ENCODE measurements at regions not wholly inside any gene's neighbourhood (a gene's known extent, or its start where the extent isn't known, plus 50 kb on each side); places are given as distances from the start of the nearest gene placed in this dataset.

GRCh38 chr14:85122690-85123089 lies 407.3 kb upstream of the FLRT2 start:
- POLR2A ChIA-PET: no interaction called here
- H3K36me3 Mint-ChIP-seq (ENCODE audit: insufficient read depth, unreplicated experiment): no peaks in the 10 kb centered on the region
- BruUV-seq (replicated peaks): no TSS peak
- H3K27ac Mint-ChIP-seq (ENCODE audit: unreplicated experiment): no peak overlapping the region
- H3K4me1 Mint-ChIP-seq (ENCODE audit: low read depth, unreplicated experiment): peaks cover 13% of the 10 kb centered on the region
- Histone ChIP-seq H3K36me3 (ENCODE audit: control insufficient read depth, insufficient read depth, low read length) (no peaks in the 10 kb centered on the region), H3K4me1 (peaks cover 9% of the 10 kb centered on the region; the same call in 1 of the 2 replicates), H3K9me3 (no peaks in the 10 kb centered on the region), H3K4me3 (ENCODE audit: low read depth, low read length) (no peak overlapping the region), H3K27me3 (replicated peaks; ENCODE audit: control insufficient read depth, insufficient read depth, low read length) (no peaks in the 10 kb centered on the region)
- DNase-seq: no peak
- no peaks in the 10 kb centered on the region for H3K27me3 Mint-ChIP-seq (ENCODE audit: insufficient read depth, unreplicated experiment)
- no peak overlapping the region for H3K4me3 Mint-ChIP-seq (ENCODE audit: unreplicated experiment)
- CTCF ChIA-PET: no interaction called here
- TF ChIP-seq CTCF (IDR thresholded peaks at IDR 0.05; ENCODE audit: insufficient read depth in 1 of 2, low read depth in 1 of 2, low read length in 1 of 2, severe bottlenecking in 1 of 2, unreplicated experiment in 1 of 2): no peak
- intact Hi-C loops (cut with micrococcal nuclease; ENCODE audit: unreplicated experiment): no loop called here
- H3K9me3 Mint-ChIP-seq (ENCODE audit: unreplicated experiment): no peaks in the 10 kb centered on the region

DNA sequence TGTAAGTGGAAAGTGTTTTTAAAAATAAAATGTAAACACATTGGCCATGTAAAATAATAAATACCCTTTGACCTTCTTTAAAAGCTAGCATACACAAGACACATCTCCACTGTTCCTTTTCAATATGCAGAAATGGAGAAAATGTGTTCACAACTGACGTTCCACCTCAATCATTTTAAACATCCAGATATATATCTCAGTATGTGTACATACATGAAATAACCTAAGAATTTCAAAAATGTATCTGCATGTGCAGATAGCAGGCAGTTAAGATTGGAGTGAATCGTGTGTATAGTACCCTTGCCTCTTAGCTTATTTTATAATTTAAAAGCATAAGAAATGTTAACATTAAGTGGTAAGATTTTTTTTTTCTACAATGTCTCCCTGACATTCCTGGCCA lies 406.2 kb upstream of the FLRT2 start:
- Mint-ChIP-seq H3K27ac (ENCODE audit: unreplicated experiment) (no peak overlapping the region), H3K27me3 (ENCODE audit: insufficient read depth, unreplicated experiment) (no peaks in the 10 kb centered on the region), H3K9me3 (ENCODE audit: unreplicated experiment) (no peaks in the 10 kb centered on the region), H3K4me1 (ENCODE audit: low read depth, unreplicated experiment) (peaks cover 11% of the 10 kb centered on the region), H3K36me3 (ENCODE audit: insufficient read depth, unreplicated experiment) (no peaks in the 10 kb centered on the region), H3K4me3 (ENCODE audit: unreplicated experiment) (no peak overlapping the region)
- intact Hi-C loops (cut with micrococcal nuclease; ENCODE audit: unreplicated experiment): no loop called here
- CTCF ChIA-PET: no interaction called here
- POLR2A ChIA-PET: no interaction called here
- DNase-seq: no peak
- no TSS peak for BruUV-seq (replicated peaks)
- Histone ChIP-seq H3K27me3 (replicated peaks; ENCODE audit: control insufficient read depth, insufficient read depth, low read length) (no peaks in the 10 kb centered on the region), H3K36me3 (ENCODE audit: control insufficient read depth, insufficient read depth, low read length) (no peaks in the 10 kb centered on the region), H3K4me3 (ENCODE audit: low read depth, low read length) (no peak overlapping the region), H3K4me1 (peaks cover 9% of the 10 kb centered on the region; the same call in 1 of the 2 replicates), H3K9me3 (no peaks in the 10 kb centered on the region)
- no peak for TF ChIP-seq CTCF (IDR thresholded peaks at IDR 0.05; ENCODE audit: insufficient read depth in 1 of 2, low read depth in 1 of 2, low read length in 1 of 2, severe bottlenecking in 1 of 2, unreplicated experiment in 1 of 2)

GRCh38 chr14:85124631-85125290 lies 405.2 kb upstream of the FLRT2 start:
- Mint-ChIP-seq H3K4me1 (ENCODE audit: low read depth, unreplicated experiment) (peaks cover 6% of the 10 kb centered on the region), H3K36me3 (ENCODE audit: insufficient read depth, unreplicated experiment) (no peaks in the 10 kb centered on the region), H3K9me3 (ENCODE audit: unreplicated experiment) (no peaks in the 10 kb centered on the region), H3K4me3 (ENCODE audit: unreplicated experiment) (no peak overlapping the region), H3K27ac (ENCODE audit: unreplicated experiment) (no peak overlapping the region), H3K27me3 (ENCODE audit: insufficient read depth, unreplicated experiment) (no peaks in the 10 kb centered on the region)
- intact Hi-C loops (cut with micrococcal nuclease; ENCODE audit: unreplicated experiment): no loop called here
- Histone ChIP-seq H3K9me3 (no peaks in the 10 kb centered on the region), H3K27me3 (replicated peaks; ENCODE audit: control insufficient read depth, insufficient read depth, low read length) (no peaks in the 10 kb centered on the region), H3K36me3 (ENCODE audit: control insufficient read depth, insufficient read depth, low read length) (no peaks in the 10 kb centered on the region), H3K4me1 (peaks cover 9% of the 10 kb centered on the region; the same call in 1 of the 2 replicates), H3K4me3 (ENCODE audit: low read depth, low read length) (no peak overlapping the region)
- DNase-seq: no peak
- ChIA-PET POLR2A (no interaction called here), CTCF (no interaction called here)
- BruUV-seq (replicated peaks): no TSS peak
- TF ChIP-seq CTCF (IDR thresholded peaks at IDR 0.05; ENCODE audit: insufficient read depth in 1 of 2, low read depth in 1 of 2, low read length in 1 of 2, severe bottlenecking in 1 of 2, unreplicated experiment in 1 of 2): no peak

Measured in Caco-2 (cell line).